NCI-H2196 treated with DMSO at 0.1 percent for 48 hours (cell line): ENCODE measurements at regions not wholly inside any gene's neighbourhood (a gene's known extent, or its start where the extent isn't known, plus 50 kb on each side); places are given as distances from the start of the nearest gene placed in this dataset.

Experiments used
- DNase-seq: peaks from one replicate; lab custom pipeline; 2025; ENCODE audit not compliant: unreplicated experiment; lab: John Stamatoyannopoulos, UW

DNA sequence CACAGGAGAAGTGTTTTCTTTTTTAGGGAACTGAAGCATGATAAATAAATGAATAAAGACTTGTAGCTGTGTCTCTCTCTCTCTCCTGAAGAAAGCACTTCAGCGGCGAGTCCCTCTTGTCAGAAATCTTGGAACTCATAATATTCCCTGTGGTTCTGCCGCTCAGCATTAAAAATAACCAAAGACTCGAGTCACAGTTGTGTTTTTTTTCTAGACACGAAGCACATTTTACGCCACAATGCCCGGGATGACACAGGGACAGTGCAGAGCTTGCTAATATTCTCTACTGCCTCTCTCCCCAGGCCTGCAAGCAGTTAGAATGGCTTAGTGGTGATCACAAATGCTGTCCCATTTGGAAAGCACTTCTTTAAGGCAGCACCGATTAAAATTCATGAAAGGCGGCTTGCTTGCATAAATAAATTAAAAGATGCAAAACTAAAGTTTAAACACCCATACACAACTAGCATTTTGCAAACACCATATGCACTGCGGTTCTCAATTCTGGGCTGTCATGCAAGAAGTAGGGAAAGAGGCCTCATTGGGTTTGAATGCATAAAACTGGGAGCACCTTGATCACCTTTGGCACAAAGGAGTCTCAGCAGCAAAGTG is 597.4 kb downstream of the SOX6 start:
- no peak for DNase-seq

DNA sequence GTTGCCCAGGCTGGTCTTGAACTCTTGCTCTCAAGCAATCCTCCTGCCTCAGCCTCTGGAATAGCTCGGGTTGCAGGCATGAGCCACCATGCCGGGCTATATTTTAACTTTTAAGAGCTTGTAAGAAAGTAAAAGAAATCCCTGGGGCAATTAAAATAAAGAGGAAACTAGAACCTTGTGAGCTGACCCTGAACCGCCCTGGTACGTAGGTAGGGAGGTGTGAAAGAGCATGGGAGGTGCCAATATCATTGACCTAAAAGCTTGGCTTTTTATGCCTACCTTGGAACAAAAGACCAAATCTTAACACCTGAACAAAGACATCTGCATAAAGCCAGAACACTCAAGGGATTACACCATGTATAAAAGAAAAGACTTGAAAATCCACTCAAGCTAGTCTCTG is 595.1 kb downstream of the SOX6 start:
- no peak for DNase-seq

DNA sequence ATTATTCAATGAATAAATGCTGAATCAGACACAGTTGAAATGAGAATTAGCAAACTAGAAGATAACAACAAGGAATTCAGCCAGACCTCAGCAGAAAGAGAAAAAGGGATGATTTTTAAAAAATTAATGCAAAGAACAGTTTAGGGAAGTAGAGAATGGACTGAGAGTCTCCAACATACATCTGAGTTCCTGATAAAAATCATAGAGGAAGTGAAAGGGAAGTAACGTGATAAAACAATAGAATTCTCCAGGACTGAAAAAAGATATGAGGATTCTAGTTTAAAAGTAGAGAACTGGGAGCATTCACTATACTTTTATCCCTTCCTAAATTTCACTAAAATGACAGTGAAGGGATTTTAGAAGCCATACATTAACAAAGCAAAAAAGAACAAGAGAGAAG is 592.0 kb downstream of the SOX6 start:
- DNase-seq, result no peak

DNA sequence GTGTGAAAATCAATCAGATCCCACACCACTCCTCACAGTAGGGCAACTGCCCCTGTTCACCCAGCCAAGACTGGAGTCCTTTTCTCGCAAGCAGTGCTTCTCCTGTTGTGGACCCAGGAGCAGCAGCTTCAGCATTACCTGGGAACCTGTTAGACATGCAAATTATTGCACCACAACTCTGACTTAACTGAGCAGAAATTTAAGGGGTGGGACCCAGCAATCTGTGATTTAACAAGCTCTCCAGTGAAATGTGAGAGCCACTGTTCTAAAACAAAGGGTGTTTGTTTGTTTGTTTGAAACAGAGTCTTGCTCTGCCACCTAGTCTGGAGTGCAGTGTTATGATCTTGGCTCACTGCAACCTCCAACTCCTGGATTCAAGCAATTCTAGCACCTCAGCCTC is 591.4 kb downstream of the SOX6 start:
- no peak for DNase-seq

DNA sequence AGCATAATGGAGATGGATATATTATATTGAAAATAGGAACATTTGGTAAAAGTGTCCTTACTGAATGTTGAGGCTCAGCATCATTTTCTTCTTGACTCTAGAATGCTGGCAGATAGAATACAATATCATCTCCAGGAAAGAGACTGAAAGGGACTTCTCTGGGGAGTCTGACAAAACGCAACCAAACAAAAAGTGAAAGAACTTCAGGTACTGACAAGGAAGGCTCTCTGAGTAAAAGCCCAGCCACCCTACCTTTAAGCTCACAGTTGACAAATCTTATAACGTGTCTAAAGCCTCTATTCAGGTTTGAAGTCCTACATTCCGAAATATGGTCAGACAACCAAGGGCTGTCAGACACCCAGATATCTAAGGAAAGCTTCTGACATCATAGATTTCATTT is 590.8 kb downstream of the SOX6 start:
- no peak for DNase-seq

DNA sequence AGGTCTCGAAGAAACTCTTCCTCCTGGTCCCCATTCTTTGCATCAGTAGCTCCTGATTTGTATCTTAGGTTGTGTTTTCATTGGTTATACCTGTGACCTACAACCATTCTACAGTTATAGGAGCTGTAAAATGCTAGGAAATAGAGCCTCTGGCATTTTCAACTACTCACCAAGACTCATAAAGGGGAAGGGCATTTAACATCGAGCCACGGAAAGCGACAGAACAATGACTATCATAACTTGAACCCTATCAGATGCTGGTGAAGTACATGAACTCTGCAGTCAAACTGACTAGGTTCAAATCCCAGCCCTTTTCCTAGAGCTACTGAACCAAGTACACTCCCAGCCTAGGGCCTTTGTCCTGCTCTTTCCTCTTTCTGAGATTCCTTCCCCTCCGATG is 588.0 kb downstream of the SOX6 start:
- DNase-seq, result no peak

DNA sequence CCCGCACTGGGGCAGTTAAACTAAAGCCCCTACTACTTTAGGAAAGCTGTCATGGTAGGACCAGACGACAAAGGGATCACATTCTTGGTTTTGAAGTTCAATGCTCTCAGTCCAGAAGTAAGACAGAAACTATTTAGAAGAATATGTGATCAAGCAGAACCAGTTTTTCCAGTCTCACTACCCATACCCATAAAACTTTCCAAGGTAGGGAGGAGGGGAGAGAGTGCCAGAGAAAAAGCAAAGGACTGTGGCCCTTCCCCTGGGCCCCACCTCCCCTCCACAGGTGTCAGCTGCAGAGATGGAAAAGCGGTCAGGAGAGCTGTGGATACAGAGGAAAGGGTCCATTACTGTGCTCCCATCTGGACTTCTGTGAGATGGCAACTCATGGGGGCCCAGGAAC is 587.1 kb downstream of the SOX6 start:
- no peak for DNase-seq

DNA sequence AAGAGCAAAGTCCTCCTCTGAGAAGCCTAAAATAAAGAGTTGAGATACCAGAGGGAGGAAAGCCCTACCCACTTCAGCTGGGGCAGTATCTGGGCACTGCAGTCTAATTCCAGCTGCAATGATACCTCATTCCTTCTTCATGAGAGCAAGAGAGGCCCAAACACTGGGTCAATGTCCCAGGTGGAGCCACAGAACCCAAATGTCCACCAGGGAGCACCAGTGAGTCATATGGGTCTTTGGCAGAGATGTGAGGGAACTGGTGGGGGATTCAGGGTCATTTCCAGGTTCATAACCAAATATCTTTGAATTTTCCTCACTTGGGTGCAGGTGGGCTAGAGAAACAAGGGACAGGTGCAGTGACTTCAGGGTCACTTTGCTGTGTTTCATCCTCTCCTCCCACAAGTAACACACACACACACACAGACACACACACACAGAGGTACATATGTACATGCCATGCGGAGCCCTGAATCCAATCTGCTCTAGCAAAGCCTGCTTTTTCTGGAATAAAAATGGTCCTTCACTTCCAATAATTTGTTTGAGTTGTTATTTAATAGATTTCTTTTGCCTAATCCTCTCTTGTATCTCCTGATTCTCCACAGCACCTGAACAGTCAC is 585.4 kb downstream of the SOX6 start:
- no peak for DNase-seq

DNA sequence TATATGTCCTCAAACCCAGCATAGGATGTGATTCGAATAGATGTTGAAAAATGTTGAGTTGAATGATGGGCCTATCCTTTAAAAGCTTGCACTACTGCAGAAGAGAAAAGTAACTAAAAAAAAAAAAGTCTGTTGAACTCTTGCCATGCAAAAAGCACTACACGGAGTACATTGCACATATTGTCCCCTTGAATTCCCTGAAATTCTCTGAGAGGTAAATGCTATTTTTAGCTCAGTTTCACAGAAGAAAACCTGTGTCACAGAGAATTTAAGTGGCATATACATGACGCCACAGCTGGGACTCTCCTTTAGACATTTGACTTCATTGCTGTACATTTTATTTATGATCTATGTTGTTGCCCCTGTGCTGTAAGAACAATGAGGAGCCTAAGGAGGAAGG is 583.8 kb downstream of the SOX6 start:
- no peak for DNase-seq

DNA sequence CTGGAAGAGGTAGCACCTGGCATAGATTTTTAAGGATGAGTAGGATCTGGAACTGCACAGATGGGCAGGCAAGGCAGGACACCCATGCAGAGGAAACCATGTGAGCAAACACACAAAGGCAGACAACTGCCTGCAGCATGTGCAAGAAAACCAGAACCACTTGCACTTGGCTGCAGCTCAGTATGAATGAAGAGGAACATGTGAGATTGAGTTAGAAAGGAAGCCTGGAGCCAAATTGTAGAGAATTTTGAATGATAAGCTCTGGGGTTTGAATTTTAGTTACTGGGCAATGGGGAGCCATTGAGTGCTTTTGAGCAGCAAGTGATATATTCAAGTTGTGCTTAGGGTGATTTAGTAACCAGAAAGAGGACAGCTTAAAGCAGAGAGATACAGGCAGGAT is 583.4 kb downstream of the SOX6 start:
- no peak for DNase-seq

DNA sequence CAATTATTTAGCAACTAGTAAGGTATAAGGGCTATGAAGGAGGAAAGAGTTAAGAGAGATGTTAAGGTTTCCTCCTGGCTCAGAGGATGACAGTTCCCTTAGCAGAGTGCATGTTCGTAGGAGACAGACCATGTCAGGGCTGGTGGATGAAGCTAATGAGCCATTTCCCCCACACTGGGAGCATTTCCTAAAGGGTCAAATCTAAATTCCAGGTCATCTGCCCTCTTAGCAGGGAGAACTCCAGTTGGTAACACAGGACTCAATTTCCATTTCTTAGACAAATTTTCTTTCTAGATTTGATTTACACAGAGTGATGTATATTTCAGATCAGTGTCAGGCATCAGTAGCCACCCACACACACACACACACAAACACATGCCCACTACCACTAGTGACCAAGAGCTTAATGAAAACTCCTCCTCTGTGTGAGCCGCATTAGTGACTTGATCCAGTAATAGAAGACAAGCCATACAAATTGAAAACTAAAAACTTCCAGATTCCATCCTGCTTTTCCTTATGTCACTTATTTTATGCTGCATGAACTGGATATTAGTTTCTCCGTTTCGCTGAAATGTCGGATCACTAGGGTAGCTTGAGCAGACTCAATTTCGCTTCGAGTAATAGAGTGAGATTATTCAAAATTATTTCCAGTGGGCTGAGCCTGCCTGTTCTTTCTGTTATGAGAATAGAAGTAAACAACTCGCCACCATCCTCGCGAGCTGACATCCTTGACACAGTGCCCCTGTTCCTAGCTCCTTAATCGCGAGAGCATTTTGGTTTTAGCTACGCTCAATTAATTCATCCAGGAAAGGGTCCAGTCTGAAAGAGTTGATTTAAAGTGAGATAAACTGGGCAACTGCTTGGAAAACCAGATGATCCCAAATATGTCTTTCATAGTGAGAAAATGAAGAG is 582.6 kb downstream of the SOX6 start:
- no peak for DNase-seq

DNA sequence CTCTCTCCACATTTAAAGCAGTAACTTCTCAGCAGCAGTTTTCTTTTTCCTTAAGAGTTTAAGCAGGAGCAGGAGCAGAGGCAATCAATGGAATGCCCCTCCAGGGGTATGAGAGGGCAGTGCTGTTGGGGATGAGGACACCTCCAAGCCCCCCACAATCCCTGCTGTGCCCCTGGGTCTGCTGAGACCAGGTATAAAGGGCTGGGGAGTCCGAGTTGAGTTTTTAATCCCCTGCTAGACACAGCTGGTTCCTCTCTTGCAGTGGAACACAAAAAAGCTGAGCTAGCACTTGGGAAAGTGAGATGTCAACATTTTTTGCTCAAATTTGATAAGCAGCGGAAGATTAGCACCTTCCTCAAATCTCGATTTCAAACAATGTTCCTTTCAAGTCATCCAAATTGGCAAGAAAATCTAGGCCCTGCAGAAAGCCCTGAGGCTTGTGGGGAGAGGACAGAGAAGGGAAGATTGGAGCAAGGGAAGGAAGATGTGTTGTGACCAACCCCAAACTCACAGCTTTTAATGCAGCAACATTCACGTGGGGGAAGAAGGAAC is 581.9 kb downstream of the SOX6 start:
- DNase-seq, result no peak

DNA sequence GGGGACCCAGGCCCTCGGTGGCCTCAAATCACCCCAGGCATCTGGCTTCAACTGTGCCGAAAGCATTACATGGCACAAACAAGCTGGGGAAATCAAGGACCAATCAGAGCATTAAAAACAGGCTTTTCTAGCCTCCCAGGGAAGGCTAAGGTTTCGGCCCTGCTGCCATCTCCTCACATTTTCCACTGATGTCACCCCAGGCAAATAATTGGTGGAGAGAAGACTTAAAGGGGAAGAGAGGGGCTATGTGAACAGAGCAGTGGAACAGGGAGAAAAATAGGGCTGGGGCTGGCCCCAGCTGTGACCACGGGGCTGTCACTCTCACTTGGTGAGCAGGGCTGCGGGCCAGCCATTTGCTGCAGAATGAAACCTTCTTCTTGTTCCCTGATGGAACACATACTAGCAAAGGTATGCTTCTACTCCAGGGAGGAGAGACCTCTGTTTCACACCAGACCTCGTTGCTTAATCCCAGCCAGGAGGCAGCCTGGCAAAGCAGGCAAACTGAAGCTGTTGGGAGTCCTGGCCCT is 581.3 kb downstream of the SOX6 start:
- no peak for DNase-seq

DNA sequence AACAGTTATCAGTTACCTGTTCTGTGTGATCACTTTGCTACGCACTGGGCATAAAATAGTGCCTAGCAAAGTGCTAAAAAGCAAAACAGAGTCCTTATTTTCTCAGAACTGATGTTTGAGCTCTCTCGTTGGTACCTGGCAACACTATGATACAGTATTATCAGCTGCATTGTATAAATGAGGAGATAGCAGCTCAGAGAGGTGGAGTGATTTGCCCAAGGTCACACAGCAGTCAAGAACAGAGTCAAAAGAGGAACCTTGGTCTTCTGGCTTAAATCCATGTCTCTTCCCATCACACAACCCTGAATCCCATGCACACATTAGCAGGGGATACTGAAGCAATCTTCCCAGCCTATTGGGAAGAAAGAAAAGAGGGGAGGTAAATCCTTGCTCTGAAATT is 580.5 kb downstream of the SOX6 start:
- DNase-seq, result no peak

DNA sequence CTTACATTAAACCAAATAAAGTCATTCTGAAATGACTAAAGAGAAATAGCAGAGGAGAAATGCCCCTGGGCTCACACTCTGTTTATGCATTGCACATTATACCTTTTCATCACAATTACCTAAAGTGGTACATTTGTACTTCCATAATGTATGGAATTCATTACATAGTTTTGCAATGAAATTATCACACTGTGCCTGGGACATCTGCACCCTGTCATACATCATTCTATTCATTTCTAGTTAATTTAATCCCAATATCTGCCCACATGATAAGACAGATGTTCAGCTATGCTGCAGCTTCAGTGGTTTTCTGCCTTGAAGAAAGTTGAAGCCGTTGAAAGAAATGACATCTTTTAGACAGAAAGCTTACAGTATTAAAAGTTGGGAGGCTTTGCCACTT is 580.0 kb downstream of the SOX6 start:
- no peak for DNase-seq

DNA sequence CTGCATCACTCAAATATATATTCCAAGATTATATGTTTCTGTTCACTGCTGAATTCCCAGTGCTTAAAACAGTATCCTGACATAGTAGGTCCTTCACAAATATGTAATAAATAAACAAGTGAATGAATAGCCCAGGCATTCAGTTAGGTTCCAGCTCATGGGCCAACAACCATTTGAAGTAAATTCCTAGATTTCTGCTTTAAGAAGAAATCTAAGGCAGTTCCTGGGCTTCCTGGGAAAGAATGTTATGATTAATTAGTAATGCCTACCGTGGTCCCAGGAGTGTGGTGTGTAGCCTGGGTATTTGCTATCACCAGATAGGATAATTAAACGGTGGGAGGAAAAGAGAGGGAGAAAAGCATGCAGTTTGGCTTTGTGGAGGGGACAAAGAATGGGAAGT is 576.8 kb downstream of the SOX6 start:
- DNase-seq, result no peak

DNA sequence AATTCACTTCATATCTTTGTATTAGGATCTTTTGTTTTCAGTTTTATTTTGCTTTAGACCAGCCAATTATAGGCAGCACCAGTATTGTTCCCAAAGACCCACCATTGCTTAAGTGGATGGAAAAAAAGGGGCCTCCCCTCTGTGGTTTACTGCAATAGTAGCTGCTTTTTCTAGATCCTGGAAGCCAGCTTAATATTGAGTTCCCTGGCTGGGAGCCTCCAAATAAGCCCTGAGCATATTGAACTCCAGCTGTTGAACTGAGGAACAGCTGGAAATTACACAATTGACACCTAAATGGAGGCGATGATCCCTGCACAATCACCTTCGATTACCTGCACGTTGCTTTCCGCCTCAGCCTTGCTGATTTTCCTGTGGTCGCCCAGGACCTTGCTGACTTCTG is 576.0 kb downstream of the SOX6 start:
- no peak for DNase-seq

DNA sequence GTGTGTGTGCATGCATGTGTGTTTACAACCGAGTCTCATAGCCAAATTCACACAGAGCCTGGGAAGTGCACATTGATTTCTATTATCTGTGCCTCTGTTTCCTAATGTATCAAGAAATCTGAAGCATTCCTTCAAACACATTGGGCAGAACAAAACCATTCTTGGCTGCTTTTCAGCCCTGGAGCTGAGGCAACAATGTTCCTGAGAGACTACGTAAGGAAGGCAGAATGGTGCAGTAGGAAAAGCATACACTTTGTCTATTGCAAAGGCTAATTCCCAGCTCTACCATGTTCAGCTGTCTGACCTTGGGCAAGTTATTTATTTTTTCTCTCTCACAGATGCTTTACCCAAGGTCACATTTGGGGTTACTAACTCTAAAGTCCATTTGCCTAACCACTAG is 575.5 kb downstream of the SOX6 start:
- no peak for DNase-seq

DNA sequence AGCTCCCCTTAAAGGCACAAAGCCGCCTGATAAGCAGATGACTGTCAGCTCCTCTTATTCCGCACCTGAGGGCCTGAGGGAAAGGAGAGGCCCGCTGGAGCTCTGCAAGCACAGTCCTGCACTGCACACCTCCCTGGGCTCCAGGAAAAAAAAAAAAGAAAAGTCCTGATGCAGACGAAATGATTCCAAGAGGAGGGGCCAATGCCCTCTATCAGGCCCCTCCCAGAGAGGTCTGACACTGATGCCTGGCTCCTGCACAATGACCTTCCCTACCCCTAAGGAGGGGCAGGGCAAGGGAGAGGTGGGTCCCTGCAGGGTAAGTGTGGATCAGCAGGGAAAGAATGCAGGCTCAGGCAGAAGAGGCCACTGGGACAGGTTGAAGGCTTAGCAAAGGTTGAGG is 572.7 kb downstream of the SOX6 start:
- DNase-seq, result no peak

DNA sequence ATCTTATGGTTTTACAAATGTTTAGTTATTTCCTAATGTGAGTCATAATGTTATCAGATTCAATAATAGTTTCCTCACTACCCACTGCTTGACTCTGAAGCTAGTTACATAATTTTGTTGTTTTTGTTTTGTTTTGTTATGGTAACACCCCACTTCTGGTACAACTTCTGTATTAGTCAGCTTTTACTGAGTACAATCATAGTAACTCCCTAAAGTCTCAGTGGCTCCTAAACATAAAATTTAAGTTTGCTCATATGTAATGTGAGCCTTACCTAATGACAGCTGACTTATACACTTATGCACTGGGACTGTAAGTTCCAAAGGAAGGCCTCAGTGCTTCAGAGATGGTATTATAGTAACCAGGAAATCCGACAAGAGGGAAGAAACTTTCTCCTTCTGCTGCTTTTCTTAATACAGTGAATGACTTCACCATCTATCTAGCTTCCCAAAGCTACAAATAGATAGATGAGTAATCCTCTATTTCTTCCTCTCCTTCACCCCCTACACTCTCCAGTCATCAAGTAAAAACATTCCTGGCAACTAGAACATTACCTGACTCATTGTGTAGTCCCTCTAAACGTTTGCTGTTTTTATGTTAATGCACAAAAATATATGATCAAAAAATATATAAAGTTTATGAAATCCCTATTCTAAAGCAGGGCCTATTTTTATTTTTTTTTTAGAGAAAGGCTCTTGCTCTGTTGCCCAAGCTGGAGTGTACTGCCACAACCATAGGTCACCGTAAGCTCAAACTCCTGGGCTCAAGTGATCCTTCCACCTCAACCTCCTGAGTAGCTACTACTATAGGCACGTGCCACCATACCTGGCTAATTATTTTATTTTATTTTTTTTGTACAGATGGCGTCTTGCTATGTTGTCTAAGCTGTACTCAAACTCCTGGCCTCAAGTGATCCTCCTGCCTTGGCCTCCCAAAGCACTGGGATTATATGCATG is 563.0 kb downstream of the SOX6 start:
- DNase-seq, result no peak
